ENCODE measurements at regions not wholly inside any gene's neighbourhood (a gene's known extent, or its start where the extent isn't known, plus 50 kb on each side); places are given as distances from the start of the nearest gene placed in this dataset.

DNA sequence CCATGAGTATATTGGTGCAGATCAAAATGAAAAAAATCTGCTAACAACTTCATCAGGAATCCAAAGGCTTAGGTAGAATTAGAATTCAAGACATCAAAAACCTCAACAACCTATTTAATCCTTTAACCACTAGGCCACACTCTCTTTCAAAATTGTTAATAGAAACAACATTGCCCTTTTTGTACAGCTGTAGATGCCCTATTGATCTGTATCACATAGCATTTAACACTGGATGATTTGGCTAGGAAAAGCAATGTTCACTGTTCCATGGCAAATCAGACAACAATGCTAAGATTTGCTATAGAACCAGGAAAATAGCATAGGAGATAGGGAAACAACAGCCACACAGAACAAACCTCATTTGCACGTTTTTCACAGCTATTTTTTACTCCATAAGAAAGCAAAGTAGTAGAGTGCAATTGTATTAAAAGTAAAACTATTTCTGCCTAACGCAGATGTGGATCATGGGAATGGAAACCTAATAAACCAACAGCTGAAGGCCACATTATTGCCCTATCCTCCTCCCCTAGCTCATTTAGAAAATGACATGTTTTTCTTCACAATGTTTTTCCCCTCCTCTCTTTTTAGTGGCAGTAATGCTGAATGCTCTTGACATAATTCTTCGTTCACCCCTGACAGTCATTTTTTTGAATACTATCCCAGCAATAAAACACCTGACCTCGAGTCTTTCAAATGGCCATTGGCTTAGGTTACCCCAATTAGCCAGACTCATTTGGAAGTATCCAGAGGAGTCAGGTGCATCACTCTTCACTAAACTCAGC is 373.0 kb upstream of the CCNH start:
- Histone ChIP-seq H4K20me1 (ENCODE audit: insufficient read depth) (no peaks in the 10 kb centered on the region), H3K4me1 (ENCODE audit: control insufficient read depth in 1 of 2, insufficient read depth in 2 of 2, low read depth in 1 of 2, low read length in 1 of 2) (no peaks in the 10 kb centered on the region), H3K27me3 (ENCODE audit: insufficient read depth) (0 out of 2 replicates have a peak, but pooled peaks cover 11% of the 10 kb centered on the region), H3K79me2 (ENCODE audit: insufficient read depth) (no peaks in the 10 kb centered on the region), H3K27ac (ENCODE audit: low read depth in 2 of 2, low read length in 1 of 2) (no peak overlapping the region), H3F3A (replicated peaks; ENCODE audit: insufficient read depth) (no peaks in the 10 kb centered on the region), H2AFZ (ENCODE audit: low read depth) (no peak overlapping the region), H3K9me3 (no peaks in the 10 kb centered on the region), H3K9me2 (no peaks in the 10 kb centered on the region; the same call in 1 of the 2 replicates), H3K4me3 (ENCODE audit: low read depth in 2 of 2, low read length in 1 of 2) (no peak overlapping the region), H3K4me2 (no peak overlapping the region), H3K36me3 (replicated peaks in 1 of 2; ENCODE audit: control insufficient read depth in 1 of 2, insufficient read depth in 2 of 2, low read length in 1 of 2) (no peaks in the 10 kb centered on the region), H3K9ac (no peak overlapping the region)
- WGBS (ENCODE audit: low lambda C conversion rate) = 7% methylated on average over 4 of the region's 4 CpGs
- no peak for DNase-seq
- ChIA-PET CTCF (no interaction called here), POLR2A (no interaction called here)
- TF ChIP-seq NRF1 (IDR thresholded peaks at IDR 0.05; ENCODE audit: low read depth, low read length) = no peak
- no peak for TF ChIP-seq PBX3 (IDR thresholded peaks at IDR 0.05)
- no peak for TF ChIP-seq RCOR1 (IDR thresholded peaks at IDR 0.05; ENCODE audit: low read length)
- TF ChIP-seq FOSL2 (IDR thresholded peaks at IDR 0.05; ENCODE audit: borderline replicate concordance, low read depth) = no peak
- TF ChIP-seq, protein P1, sequence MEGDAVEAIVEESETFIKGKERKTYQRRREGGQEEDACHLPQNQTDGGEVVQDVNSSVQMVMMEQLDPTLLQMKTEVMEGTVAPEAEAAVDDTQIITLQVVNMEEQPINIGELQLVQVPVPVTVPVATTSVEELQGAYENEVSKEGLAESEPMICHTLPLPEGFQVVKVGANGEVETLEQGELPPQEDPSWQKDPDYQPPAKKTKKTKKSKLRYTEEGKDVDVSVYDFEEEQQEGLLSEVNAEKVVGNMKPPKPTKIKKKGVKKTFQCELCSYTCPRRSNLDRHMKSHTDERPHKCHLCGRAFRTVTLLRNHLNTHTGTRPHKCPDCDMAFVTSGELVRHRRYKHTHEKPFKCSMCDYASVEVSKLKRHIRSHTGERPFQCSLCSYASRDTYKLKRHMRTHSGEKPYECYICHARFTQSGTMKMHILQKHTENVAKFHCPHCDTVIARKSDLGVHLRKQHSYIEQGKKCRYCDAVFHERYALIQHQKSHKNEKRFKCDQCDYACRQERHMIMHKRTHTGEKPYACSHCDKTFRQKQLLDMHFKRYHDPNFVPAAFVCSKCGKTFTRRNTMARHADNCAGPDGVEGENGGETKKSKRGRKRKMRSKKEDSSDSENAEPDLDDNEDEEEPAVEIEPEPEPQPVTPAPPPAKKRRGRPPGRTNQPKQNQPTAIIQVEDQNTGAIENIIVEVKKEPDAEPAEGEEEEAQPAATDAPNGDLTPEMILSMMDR (IDR thresholded peaks at IDR 0.05) = no peak
- TF ChIP-seq, protein P2, sequence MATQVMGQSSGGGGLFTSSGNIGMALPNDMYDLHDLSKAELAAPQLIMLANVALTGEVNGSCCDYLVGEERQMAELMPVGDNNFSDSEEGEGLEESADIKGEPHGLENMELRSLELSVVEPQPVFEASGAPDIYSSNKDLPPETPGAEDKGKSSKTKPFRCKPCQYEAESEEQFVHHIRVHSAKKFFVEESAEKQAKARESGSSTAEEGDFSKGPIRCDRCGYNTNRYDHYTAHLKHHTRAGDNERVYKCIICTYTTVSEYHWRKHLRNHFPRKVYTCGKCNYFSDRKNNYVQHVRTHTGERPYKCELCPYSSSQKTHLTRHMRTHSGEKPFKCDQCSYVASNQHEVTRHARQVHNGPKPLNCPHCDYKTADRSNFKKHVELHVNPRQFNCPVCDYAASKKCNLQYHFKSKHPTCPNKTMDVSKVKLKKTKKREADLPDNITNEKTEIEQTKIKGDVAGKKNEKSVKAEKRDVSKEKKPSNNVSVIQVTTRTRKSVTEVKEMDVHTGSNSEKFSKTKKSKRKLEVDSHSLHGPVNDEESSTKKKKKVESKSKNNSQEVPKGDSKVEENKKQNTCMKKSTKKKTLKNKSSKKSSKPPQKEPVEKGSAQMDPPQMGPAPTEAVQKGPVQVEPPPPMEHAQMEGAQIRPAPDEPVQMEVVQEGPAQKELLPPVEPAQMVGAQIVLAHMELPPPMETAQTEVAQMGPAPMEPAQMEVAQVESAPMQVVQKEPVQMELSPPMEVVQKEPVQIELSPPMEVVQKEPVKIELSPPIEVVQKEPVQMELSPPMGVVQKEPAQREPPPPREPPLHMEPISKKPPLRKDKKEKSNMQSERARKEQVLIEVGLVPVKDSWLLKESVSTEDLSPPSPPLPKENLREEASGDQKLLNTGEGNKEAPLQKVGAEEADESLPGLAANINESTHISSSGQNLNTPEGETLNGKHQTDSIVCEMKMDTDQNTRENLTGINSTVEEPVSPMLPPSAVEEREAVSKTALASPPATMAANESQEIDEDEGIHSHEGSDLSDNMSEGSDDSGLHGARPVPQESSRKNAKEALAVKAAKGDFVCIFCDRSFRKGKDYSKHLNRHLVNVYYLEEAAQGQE (IDR thresholded peaks at IDR 0.05; ENCODE audit: low read depth, low read length) = no peak
- no peak for TF ChIP-seq FOXM1 (IDR thresholded peaks at IDR 0.05; ENCODE audit: low read depth)
- no peak for TF ChIP-seq GABPA (IDR thresholded peaks at IDR 0.05; ENCODE audit: low read depth)
- no peak for TF ChIP-seq SIN3A (IDR thresholded peaks at IDR 0.05; ENCODE audit: borderline replicate concordance, low read depth, low read length)
- TF ChIP-seq MEF2A (IDR thresholded peaks at IDR 0.05; ENCODE audit: borderline replicate concordance, low read depth) = no peak

All from SK-N-SH (cell line).